ENCODE measurements at regions not wholly inside any gene's neighbourhood (a gene's known extent, or its start where the extent isn't known, plus 50 kb on each side); places are given as distances from the start of the nearest gene placed in this dataset.

DNA sequence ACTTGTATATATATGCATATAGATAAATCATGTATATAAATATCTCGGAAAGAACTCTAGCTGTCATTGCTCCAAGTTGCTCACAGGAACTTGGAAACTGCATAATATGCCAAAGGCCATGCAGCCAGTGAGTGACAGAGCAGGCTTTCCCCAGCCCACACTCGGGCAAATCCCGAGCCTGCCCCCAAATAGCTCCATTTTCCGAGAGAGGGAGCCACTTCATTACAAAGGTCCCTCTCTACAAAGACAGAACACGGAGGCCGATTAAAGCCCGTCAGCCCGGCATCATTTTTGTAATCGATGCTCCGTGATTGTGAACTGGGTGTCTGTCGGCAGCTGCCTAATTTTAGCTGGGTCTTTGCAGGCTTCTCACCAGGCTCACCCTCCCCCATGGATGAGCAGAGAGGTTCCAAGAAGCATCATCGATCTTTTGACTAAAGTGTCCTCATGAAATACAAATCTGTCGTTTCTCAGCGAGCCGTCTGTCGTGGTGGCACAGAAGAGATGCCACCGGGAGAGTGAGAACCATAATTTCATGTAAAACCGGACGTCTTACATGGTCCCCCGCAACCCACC is 663.9 kb downstream of the PTPRU start:
- no peak overlapping the region for H3K4me3 ChIP-seq (ENCODE audit: low read depth, low read length)
- TF ChIP-seq, protein P1, sequence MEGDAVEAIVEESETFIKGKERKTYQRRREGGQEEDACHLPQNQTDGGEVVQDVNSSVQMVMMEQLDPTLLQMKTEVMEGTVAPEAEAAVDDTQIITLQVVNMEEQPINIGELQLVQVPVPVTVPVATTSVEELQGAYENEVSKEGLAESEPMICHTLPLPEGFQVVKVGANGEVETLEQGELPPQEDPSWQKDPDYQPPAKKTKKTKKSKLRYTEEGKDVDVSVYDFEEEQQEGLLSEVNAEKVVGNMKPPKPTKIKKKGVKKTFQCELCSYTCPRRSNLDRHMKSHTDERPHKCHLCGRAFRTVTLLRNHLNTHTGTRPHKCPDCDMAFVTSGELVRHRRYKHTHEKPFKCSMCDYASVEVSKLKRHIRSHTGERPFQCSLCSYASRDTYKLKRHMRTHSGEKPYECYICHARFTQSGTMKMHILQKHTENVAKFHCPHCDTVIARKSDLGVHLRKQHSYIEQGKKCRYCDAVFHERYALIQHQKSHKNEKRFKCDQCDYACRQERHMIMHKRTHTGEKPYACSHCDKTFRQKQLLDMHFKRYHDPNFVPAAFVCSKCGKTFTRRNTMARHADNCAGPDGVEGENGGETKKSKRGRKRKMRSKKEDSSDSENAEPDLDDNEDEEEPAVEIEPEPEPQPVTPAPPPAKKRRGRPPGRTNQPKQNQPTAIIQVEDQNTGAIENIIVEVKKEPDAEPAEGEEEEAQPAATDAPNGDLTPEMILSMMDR (conservative IDR thresholded peaks at IDR 0.05; ENCODE audit: low read depth, low read length): peak; percentile 6
- no peak for DNase-seq (ENCODE audit: low read depth)

DNA sequence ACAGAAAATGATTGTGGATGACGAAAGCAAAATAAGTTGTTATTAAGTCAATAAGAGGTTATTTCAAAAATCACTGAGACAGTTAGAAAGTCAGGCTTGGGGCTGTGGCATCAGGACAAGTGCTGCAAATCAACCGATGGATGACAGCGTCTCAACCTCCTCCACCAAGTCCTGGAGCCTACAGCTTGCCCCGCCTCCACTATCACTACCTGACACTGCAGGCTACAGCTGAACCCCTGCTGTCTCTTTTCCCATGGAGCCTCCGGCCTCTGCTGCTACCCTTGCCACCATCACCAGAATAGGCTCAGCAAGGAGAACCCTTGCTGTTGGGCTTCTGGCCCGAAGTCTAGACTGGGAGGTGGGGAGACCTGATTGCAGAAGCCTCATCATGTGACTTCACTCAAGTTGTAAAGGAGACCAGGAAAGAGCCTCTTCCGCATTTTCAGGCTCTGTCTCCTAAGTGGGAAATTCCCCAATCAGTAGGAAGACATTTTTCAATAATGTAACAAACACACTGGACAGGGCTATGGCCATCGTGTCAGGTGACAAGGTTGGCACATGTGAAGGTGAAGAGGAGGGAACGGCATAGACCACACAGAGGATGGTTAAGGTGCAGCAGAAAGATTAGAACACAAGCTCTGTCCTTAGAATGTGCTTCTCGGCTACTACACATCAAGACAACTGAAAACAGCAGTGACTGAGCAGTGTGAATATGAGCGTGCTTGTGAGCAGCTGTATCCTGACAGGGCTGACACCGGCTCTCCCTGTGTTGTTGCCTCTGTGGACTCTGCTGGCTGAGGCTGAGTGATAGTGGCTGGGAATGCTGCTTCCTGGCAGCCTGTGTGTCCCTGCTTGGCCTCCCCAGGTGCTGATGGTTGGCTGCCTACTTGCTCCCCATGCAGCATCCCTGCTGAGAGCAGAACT is 660.7 kb downstream of the PTPRU start:
- DNase-seq (ENCODE audit: low read depth): no peak
- no peak overlapping the region for H3K4me3 ChIP-seq (ENCODE audit: low read depth, low read length)
- TF ChIP-seq, protein P1 (conservative IDR thresholded peaks at IDR 0.05; ENCODE audit: low read depth, low read length): no peak

DNA sequence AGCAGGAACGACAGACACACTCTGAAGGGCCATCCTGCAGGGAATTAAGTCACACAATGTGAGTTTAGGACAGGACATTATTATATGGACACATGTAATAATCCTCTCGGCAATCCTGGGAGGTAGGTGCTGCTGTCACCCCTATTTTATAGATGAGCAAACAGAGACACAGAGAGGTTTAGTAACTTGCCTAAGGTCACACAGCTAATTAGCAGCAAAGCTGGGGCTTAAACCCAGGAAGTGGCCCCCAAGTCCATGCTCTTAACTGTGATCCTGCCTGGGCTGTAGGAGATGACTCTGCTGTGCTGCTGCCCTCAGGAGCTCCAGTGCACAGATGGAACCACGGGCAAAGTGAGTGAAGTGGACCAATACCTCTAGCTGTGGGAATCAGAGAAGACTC is 660.0 kb downstream of the PTPRU start:
- DNase-seq (ENCODE audit: low read depth): no peak
- no peak overlapping the region for H3K4me3 ChIP-seq (ENCODE audit: low read depth, low read length)
- TF ChIP-seq, protein P1 (conservative IDR thresholded peaks at IDR 0.05; ENCODE audit: low read depth, low read length): no peak

DNA sequence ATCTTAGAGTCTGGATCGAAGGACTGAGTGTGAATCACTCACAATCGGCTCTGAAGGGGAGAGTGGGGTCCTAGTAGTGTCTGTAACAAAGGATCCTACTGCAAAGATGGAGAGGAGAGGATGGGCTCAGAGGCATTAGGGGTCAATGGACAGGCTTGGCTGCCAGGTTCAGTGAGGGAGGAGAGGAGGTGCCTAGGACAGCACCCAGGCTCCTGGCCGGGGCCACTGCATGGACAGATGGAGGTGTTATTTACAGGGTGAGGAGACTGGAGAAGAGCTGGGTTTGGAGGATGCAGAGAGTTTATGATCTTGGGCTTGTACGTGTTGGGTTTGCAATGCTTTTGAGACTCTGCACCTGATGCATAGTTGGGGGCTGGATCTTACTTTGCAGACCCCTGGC is 658.9 kb downstream of the PTPRU start:
- TF ChIP-seq, protein P1 (conservative IDR thresholded peaks at IDR 0.05; ENCODE audit: low read depth, low read length): no peak
- H3K4me3 ChIP-seq (ENCODE audit: low read depth, low read length): no peak overlapping the region
- DNase-seq (ENCODE audit: low read depth): no peak

DNA sequence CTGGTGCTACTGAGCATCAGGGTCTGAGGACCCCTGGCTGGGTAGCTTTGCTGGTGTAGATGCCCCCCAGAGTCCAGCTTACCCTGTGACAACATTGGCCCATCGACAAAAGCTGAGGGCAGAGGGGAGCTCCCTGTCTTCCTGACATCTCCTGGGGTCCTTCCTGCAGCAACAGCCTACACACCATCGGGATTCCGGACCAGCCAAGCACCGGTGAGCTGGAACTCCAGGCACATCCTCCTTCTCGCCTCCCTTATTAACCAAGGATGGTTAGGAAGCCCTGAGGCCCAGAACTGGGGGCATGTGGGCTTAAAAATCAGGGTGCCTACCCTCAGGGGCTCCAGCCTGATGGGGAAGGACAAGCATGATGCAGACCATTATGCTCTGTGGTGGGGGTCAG is 658.0 kb downstream of the PTPRU start:
- TF ChIP-seq, protein P1 (conservative IDR thresholded peaks at IDR 0.05; ENCODE audit: low read depth, low read length): no peak

DNA sequence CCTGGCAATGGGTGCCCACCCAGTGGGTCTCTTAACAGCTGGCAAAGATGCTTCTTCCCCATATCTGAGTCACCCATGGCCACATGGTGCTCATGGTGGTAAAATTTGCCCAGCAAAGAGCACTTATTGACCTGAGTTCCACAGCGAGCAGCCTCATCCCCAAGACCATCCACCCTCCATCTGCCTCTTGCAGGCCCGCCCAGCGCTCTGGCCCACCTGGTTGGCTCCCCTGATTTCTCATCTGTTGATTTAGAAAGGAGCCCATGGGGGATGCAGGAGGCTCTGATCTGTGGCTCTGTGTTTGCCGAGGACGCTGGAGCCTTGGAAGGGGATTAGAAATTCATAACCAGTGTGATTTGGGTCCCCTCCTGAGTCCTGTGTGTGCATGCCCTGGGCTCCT is 657.5 kb downstream of the PTPRU start:
- DNase-seq (ENCODE audit: low read depth): no peak
- no peak overlapping the region for H3K4me3 ChIP-seq (ENCODE audit: low read depth, low read length)
- TF ChIP-seq, protein P1 (conservative IDR thresholded peaks at IDR 0.05; ENCODE audit: low read depth, low read length): no peak

More for the DNA sequence above, 658.0 kb downstream of the PTPRU start:
- no peak for DNase-seq (ENCODE audit: low read depth)
- no peak overlapping the region for H3K4me3 ChIP-seq (ENCODE audit: low read depth, low read length)

All from epithelial cell of proximal tubule (primary cell).